Loucy (cell line): ENCODE measurements at regions not wholly inside any gene's neighbourhood (a gene's known extent, or its start where the extent isn't known, plus 50 kb on each side); places are given as distances from the start of the nearest gene placed in this dataset.

Experiments used
- H2AFZ ChIP-seq: fragments of 200-600 bp; sonication (generic); 2 replicates; pipeline ENCODE4 v1.6.0; 2016; ENCODE audit warnings: antibody characterized with exemption, mild to moderate bottlenecking, low read length, moderate library complexity
- H3F3A ChIP-seq: fragments of 200-600 bp; 2 replicates; pipeline ENCODE4 v1.6.0; 2016; ENCODE audit warnings: antibody characterized with exemption, low read depth, mild to moderate bottlenecking
- H3K27me3 ChIP-seq: fragments of 200-600 bp; sonication (generic); 2 replicates; pipeline ENCODE4 v1.6.1; 2014; ENCODE audit warnings: low read length, mild to moderate bottlenecking; ENCODE audit not compliant: insufficient read depth, poor library complexity, severe bottlenecking
- H3K36me3 ChIP-seq: fragments of 200-600 bp; sonication (generic); 2 replicates; pipeline ENCODE4 v1.6.1; 2016; ENCODE audit warnings: low read length; ENCODE audit not compliant: insufficient read depth
- H3K4me1 ChIP-seq: fragments of 200-600 bp; sonication (generic); 2 replicates; pipeline ENCODE4 v1.5.1; 2014; ENCODE audit warnings: low read length, mild to moderate bottlenecking; ENCODE audit not compliant: insufficient read depth, poor library complexity, severe bottlenecking
- H3K4me2 ChIP-seq: fragments of 200-600 bp; sonication (generic); 2 replicates; pipeline ENCODE4 v1.6.0; 2014; ENCODE audit warnings: antibody characterized with exemption, low read length, low read depth, mild to moderate bottlenecking; ENCODE audit not compliant: poor library complexity, severe bottlenecking
- H3K4me3 ChIP-seq: fragments of 200-600 bp; sonication (generic); 2 replicates; pipeline ENCODE4 v1.5.1; 2014; ENCODE audit warnings: low read length, mild to moderate bottlenecking, mixed read lengths; ENCODE audit not compliant: poor library complexity, severe bottlenecking
- H3K79me2 ChIP-seq: fragments of 200-600 bp; sonication (generic); 2 replicates; pipeline ENCODE4 v1.6.1; 2014; ENCODE audit warnings: low read length; ENCODE audit not compliant: insufficient read depth
- H3K9ac ChIP-seq: fragments of 200-600 bp; sonication (generic); 2 replicates; pipeline ENCODE4 v1.6.0; 2014; ENCODE audit warnings: mild to moderate bottlenecking, low read depth, low read length, moderate library complexity; ENCODE audit not compliant: poor library complexity, severe bottlenecking
- H3K9me2 ChIP-seq: fragments of 200-600 bp; sonication (generic); replicated peaks from 2 replicates; pipeline ENCODE4 v1.6.1; 2016; ENCODE audit warnings: low read depth, low read length, mixed read lengths
- H3K9me3 ChIP-seq: fragments of 200-600 bp; sonication (generic); 2 replicates; pipeline ENCODE4 v1.6.1; 2014; ENCODE audit warnings: mild to moderate bottlenecking, antibody characterized with exemption, low read length, low read depth; ENCODE audit not compliant: insufficient read depth
- H4K20me1 ChIP-seq: fragments of 200-600 bp; sonication (generic); 2 replicates; pipeline ENCODE4 v1.6.0; 2014; ENCODE audit warnings: antibody characterized with exemption, low read length, mild to moderate bottlenecking; ENCODE audit not compliant: insufficient read depth, poor library complexity, severe bottlenecking
- EZH2phosphoT487 ChIP-seq: fragments of 200-600 bp; IDR thresholded peaks from 2 replicates; pipeline ENCODE4 v1.6.1; 2018; ENCODE audit warnings: antibody characterized with exemption, mild to moderate bottlenecking, moderate library complexity, borderline replicate concordance
- TF ChIP-seq, protein P1 (sequence below): fragments of 200-600 bp; sonication (generic); conservative IDR thresholded peaks from 2 replicates; pipeline ENCODE4 v1.5.1; 2014; ENCODE audit warnings: mild to moderate bottlenecking, antibody characterized with exemption, low read length

DNA sequence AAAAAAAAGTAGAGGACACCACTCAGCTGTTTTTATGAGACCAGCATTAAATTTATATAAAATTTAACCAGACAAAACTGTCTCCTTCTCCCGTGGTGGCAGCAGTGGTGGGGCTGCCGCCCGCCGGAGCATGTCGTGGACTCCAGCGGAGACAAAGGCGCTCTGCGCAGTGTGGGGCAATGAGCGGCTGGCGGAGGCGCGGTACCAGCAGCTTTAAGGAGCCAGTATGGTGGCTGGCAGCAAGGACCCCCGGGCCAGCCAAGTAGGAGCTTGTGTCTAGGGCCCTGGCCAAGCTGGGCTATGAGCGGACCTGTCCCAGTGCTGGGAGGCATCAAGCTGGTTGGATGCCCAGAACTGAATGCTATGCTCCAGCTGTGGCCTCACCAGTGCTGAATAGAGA is 2102.9 kb downstream of the NCAM2 start:
- Histone ChIP-seq H3K4me2 (no peak overlapping the region), H3K4me3 (no peak overlapping the region), H3K27me3 (no peaks in the 10 kb centered on the region), H2AFZ (no peak overlapping the region), H4K20me1 (no peaks in the 10 kb centered on the region), H3K9me3 (no peaks in the 10 kb centered on the region; the same call in 1 of the 2 replicates), H3K9me2 (no peaks in the 10 kb centered on the region), H3F3A (no peaks in the 10 kb centered on the region), H3K36me3 (no peaks in the 10 kb centered on the region), H3K4me1 (no peaks in the 10 kb centered on the region), H3K9ac (no peak overlapping the region), H3K79me2 (no peaks in the 10 kb centered on the region)
- TF ChIP-seq, protein P1, sequence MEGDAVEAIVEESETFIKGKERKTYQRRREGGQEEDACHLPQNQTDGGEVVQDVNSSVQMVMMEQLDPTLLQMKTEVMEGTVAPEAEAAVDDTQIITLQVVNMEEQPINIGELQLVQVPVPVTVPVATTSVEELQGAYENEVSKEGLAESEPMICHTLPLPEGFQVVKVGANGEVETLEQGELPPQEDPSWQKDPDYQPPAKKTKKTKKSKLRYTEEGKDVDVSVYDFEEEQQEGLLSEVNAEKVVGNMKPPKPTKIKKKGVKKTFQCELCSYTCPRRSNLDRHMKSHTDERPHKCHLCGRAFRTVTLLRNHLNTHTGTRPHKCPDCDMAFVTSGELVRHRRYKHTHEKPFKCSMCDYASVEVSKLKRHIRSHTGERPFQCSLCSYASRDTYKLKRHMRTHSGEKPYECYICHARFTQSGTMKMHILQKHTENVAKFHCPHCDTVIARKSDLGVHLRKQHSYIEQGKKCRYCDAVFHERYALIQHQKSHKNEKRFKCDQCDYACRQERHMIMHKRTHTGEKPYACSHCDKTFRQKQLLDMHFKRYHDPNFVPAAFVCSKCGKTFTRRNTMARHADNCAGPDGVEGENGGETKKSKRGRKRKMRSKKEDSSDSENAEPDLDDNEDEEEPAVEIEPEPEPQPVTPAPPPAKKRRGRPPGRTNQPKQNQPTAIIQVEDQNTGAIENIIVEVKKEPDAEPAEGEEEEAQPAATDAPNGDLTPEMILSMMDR = no peak
- TF ChIP-seq EZH2phosphoT487 = no peak

DNA sequence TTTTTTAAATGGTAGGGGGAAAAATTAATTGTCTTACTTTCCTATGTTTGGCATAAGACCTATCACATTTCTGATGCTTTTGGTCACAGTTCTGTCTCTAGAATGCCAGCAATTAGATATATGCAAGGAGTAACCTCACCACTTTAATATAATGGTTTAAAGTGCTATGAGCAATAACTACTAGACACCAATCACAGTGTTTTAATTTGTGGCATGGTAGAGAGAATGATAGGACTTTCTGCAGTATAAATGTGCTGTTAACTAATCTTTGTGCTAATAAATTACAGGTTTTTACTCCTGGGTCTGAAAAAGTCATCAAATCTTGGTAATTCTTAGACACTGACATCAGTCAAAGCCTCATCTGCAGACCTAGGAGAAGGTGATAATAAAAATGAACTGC is 2110.3 kb downstream of the NCAM2 start:
- no peak for TF ChIP-seq EZH2phosphoT487
- TF ChIP-seq, protein P1 = no peak
- Histone ChIP-seq H3K9me3 (no peaks in the 10 kb centered on the region), H2AFZ (no peak overlapping the region), H3K36me3 (no peaks in the 10 kb centered on the region), H3K4me2 (no peak overlapping the region), H3K4me1 (no peaks in the 10 kb centered on the region), H3K9ac (no peak overlapping the region), H4K20me1 (no peaks in the 10 kb centered on the region), H3K79me2 (no peaks in the 10 kb centered on the region), H3K27me3 (no peaks in the 10 kb centered on the region), H3K9me2 (no peaks in the 10 kb centered on the region), H3K4me3 (no peak overlapping the region), H3F3A (no peaks in the 10 kb centered on the region)

GRCh38 chr21:23111070-23111600 is 2112.9 kb downstream of the NCAM2 start:
- Histone ChIP-seq H3K9me2 (no peaks in the 10 kb centered on the region), H3K4me2 (no peak overlapping the region), H3F3A (no peaks in the 10 kb centered on the region), H3K36me3 (no peaks in the 10 kb centered on the region), H3K9ac (no peak overlapping the region), H4K20me1 (no peaks in the 10 kb centered on the region), H2AFZ (no peak overlapping the region), H3K4me1 (no peaks in the 10 kb centered on the region), H3K4me3 (no peak overlapping the region), H3K79me2 (no peaks in the 10 kb centered on the region), H3K9me3 (no peaks in the 10 kb centered on the region), H3K27me3 (no peaks in the 10 kb centered on the region)
- TF ChIP-seq, protein P1 = no peak
- TF ChIP-seq EZH2phosphoT487 = no peak
